OCI-LY1 (cell line): ENCODE measurements at regions not wholly inside any gene's neighbourhood (a gene's known extent, or its start where the extent isn't known, plus 50 kb on each side); places are given as distances from the start of the nearest gene placed in this dataset.

Experiments
- H2AFZ ChIP-seq: fragments of 200-600 bp; sonication (generic), shearing (Covaris generic); 2 replicates; pipeline ENCODE4 v1.6.0; 2014; ENCODE audit warnings: antibody characterized with exemption, mild to moderate bottlenecking, low read length
- H3F3A ChIP-seq: fragments of 200-600 bp; sonication (generic), shearing (Covaris generic); 2 replicates; pipeline ENCODE4 v1.6.0; 2014; ENCODE audit warnings: mild to moderate bottlenecking, antibody characterized with exemption, low read length, moderate library complexity; ENCODE audit not compliant: insufficient read depth
- H3K27ac ChIP-seq: fragments of 200-600 bp; sonication (generic); 2 replicates; pipeline ENCODE4 v1.5.1; 2014; ENCODE audit warnings: low read length, mixed run types, mild to moderate bottlenecking, low read depth; ENCODE audit not compliant: poor library complexity, severe bottlenecking
- H3K27me3 ChIP-seq: fragments of 200-600 bp; sonication (generic); 2 replicates; pipeline ENCODE4 v1.6.0; 2014; ENCODE audit warnings: antibody characterized with exemption, mild to moderate bottlenecking, low read length, moderate library complexity; ENCODE audit not compliant: insufficient read depth
- H3K36me3 ChIP-seq: fragments of 200-600 bp; sonication (generic); 2 replicates; pipeline ENCODE4 v1.6.1; 2014; ENCODE audit warnings: mild to moderate bottlenecking, antibody characterized with exemption, low read length, moderate library complexity, mixed read lengths; ENCODE audit not compliant: insufficient read depth
- H3K4me1 ChIP-seq: fragments of 200-600 bp; sonication (generic); 2 replicates; pipeline ENCODE4 v1.5.1; 2014; ENCODE audit warnings: mild to moderate bottlenecking, low read length, moderate library complexity; ENCODE audit not compliant: insufficient read depth, severe bottlenecking
- H3K4me2 ChIP-seq: fragments of 200-600 bp; sonication (generic), shearing (Covaris generic); 2 replicates; pipeline ENCODE4 v1.6.1; 2014; ENCODE audit warnings: low read length
- H3K4me3 ChIP-seq: fragments of 200-600 bp; sonication (generic); 2 replicates; pipeline ENCODE4 v1.5.1; 2014; ENCODE audit warnings: low read length, low read depth, mild to moderate bottlenecking, mixed read lengths; ENCODE audit not compliant: poor library complexity, severe bottlenecking
- H3K79me2 ChIP-seq: fragments of 200-600 bp; shearing (Covaris generic); 2 replicates; pipeline ENCODE4 v1.6.1; 2016; ENCODE audit warnings: mixed run types, low read length, mixed read lengths; ENCODE audit not compliant: insufficient read depth
- H3K9ac ChIP-seq: fragments of 200-600 bp; sonication (generic), shearing (Covaris generic); 2 replicates; pipeline ENCODE4 v1.6.1; 2014; ENCODE audit warnings: mild to moderate bottlenecking, low read length, mixed read lengths
- H3K9me2 ChIP-seq: fragments of 200-600 bp; sonication (generic), shearing (Covaris generic); 2 replicates; pipeline ENCODE4 v1.6.1; 2014; ENCODE audit warnings: low read depth, mild to moderate bottlenecking, low read length, mixed read lengths
- H3K9me3 ChIP-seq: fragments of 200-600 bp; shearing (Covaris generic); 2 replicates; pipeline ENCODE4 v1.6.1; 2014; ENCODE audit warnings: low read length, mixed read lengths
- H4K20me1 ChIP-seq: fragments of 200-600 bp; sonication (generic), shearing (Covaris generic); 2 replicates; pipeline ENCODE4 v1.6.0; 2016; ENCODE audit warnings: mild to moderate bottlenecking, low read length; ENCODE audit not compliant: insufficient read depth
- EZH2 ChIP-seq: fragments of 200-600 bp; sonication (generic), shearing (Covaris generic); IDR thresholded peaks from 2 replicates; pipeline ENCODE4 v1.8.0; 2017; ENCODE audit warnings: borderline replicate concordance, mixed run types, mild to moderate bottlenecking, antibody characterized with exemption, low read length, moderate library complexity, mixed read lengths
- TF ChIP-seq, protein P1 (sequence below): fragments of 200-600 bp; sonication (generic), shearing (Covaris generic); IDR thresholded peaks from 2 replicates; pipeline ENCODE4 v1.5.1; 2017; ENCODE audit warnings: mild to moderate bottlenecking, antibody characterized with exemption, low read length, moderate library complexity, mixed read lengths

DNA sequence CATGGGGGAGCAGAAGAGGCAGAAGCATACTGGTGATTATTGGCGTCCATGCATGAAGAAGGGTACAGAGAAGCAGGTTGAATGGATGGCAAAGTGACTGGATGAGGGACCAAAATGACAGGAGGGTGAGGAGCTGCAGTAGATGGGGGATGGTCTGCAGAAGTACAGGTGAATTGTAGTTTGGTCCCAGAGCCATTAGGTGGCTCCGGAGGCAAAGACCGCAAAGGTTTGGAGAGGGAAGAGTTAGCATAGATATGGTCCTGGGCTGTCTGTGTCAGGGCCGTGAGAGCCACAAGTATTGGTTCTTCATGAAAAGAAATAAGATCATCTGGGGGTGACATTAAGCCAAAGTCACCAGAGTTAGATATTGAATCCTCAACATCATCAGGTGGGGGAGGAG is 59.0 kb upstream of the ZNF726 start:
- H3K9me3 ChIP-seq, result no peaks in the 10 kb centered on the region
- H3K4me3 ChIP-seq, result no peak overlapping the region
- TF ChIP-seq, protein P1, sequence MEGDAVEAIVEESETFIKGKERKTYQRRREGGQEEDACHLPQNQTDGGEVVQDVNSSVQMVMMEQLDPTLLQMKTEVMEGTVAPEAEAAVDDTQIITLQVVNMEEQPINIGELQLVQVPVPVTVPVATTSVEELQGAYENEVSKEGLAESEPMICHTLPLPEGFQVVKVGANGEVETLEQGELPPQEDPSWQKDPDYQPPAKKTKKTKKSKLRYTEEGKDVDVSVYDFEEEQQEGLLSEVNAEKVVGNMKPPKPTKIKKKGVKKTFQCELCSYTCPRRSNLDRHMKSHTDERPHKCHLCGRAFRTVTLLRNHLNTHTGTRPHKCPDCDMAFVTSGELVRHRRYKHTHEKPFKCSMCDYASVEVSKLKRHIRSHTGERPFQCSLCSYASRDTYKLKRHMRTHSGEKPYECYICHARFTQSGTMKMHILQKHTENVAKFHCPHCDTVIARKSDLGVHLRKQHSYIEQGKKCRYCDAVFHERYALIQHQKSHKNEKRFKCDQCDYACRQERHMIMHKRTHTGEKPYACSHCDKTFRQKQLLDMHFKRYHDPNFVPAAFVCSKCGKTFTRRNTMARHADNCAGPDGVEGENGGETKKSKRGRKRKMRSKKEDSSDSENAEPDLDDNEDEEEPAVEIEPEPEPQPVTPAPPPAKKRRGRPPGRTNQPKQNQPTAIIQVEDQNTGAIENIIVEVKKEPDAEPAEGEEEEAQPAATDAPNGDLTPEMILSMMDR, result no peak
- no peak for TF ChIP-seq EZH2
- H3K36me3 ChIP-seq, result no peaks in the 10 kb centered on the region
- no peaks in the 10 kb centered on the region for H3K4me1 ChIP-seq
- no peak overlapping the region for H3K4me2 ChIP-seq
- H3F3A ChIP-seq, result no peaks in the 10 kb centered on the region
- no peaks in the 10 kb centered on the region for H3K79me2 ChIP-seq
- no peak overlapping the region for H2AFZ ChIP-seq
- no peaks in the 10 kb centered on the region for H4K20me1 ChIP-seq
- H3K27ac ChIP-seq, result no peak overlapping the region
- H3K9me2 ChIP-seq, result no peaks in the 10 kb centered on the region
- no peaks in the 10 kb centered on the region for H3K27me3 ChIP-seq
- H3K9ac ChIP-seq, result no peak overlapping the region

DNA sequence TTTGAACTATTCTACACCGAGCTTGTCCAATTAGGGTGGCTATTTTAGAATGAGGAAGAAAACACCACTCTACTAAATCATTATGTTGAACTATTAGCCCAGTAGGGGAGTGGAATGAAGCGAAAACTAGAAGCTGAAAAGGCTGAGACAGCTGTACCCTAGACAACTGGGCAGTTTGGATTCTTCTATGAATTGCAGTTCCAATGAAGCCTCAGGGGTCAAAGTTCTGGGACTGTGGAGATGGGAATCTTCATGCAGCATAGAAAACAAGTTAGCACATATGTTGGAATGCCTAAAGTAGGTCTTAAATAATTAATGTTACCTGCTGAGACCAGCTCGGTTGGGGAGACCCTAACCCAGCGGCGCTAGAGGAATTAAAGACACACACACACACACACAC is 62.7 kb upstream of the ZNF726 start:
- no peaks in the 10 kb centered on the region for H3K9me2 ChIP-seq
- H3K27ac ChIP-seq, result no peak overlapping the region
- no peaks in the 10 kb centered on the region for H4K20me1 ChIP-seq
- H3K79me2 ChIP-seq, result no peaks in the 10 kb centered on the region
- H3K36me3 ChIP-seq, result no peaks in the 10 kb centered on the region
- H3K4me3 ChIP-seq, result no peak overlapping the region
- TF ChIP-seq, protein P1, result no peak
- TF ChIP-seq EZH2, result no peak
- no peaks in the 10 kb centered on the region for H3K9me3 ChIP-seq
- H3K27me3 ChIP-seq, result no peaks in the 10 kb centered on the region
- no peak overlapping the region for H3K4me2 ChIP-seq
- no peak overlapping the region for H3K9ac ChIP-seq
- no peaks in the 10 kb centered on the region for H3K4me1 ChIP-seq
- H2AFZ ChIP-seq, result no peak overlapping the region
- H3F3A ChIP-seq, result no peaks in the 10 kb centered on the region

DNA sequence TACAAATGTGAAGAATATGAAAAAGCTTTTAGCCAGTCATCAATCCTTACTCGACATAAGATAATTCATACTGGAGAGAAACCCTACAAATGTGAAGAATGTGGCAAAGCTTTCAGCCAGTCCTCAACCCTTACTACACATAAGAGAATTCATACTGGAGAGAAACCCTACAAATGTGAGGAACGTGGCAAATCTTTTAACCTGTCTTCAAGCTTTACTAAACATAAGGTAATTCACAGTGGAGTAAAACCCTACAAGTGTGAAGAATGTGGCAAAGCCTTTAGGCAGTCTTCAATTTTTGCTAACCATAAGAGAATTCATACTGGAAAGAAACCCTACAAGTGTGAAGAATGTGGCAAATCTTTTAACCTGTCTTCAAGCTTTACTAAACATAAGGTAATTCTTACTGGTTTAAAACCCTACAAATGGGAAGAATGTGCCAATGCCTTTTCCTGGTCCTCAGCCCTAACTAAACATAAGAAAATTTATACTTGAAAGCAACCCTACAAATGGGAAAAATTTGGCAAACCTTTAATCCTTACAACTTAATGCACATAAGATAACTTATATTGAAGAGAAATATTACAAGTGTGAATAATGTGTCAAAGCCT is 74.1 kb upstream of the ZNF681 start:
- H3K27me3 ChIP-seq, result no peaks in the 10 kb centered on the region
- H3K9me2 ChIP-seq, result no peaks in the 10 kb centered on the region
- no peaks in the 10 kb centered on the region for H3K4me1 ChIP-seq
- no peak overlapping the region for H2AFZ ChIP-seq
- H3K79me2 ChIP-seq, result no peaks in the 10 kb centered on the region
- H3K9ac ChIP-seq, result no peak overlapping the region
- H3K4me2 ChIP-seq, result no peak overlapping the region
- peaks cover 30% of the 10 kb centered on the region for H3K9me3 ChIP-seq
- no peak overlapping the region for H3K27ac ChIP-seq
- no peak for TF ChIP-seq EZH2
- TF ChIP-seq, protein P1, result no peak
- H3F3A ChIP-seq, result no peaks in the 10 kb centered on the region
- H4K20me1 ChIP-seq, result no peaks in the 10 kb centered on the region
- no peaks in the 10 kb centered on the region for H3K36me3 ChIP-seq
- no peak overlapping the region for H3K4me3 ChIP-seq
